ENCODE measurements at regions not wholly inside any gene's neighbourhood (a gene's known extent, or its start where the extent isn't known, plus 50 kb on each side); places are given as distances from the start of the nearest gene placed in this dataset.
"Not testable (repeated sequence)": the region's sequence is repeated elsewhere in the genome, so short reads cannot be mapped to it uniquely, and the experiment has no call there.

GRCh38 chr2:9708683-9709538, 78.1 kb upstream of the YWHAQ start:
- DNase-seq: no peak

DNA sequence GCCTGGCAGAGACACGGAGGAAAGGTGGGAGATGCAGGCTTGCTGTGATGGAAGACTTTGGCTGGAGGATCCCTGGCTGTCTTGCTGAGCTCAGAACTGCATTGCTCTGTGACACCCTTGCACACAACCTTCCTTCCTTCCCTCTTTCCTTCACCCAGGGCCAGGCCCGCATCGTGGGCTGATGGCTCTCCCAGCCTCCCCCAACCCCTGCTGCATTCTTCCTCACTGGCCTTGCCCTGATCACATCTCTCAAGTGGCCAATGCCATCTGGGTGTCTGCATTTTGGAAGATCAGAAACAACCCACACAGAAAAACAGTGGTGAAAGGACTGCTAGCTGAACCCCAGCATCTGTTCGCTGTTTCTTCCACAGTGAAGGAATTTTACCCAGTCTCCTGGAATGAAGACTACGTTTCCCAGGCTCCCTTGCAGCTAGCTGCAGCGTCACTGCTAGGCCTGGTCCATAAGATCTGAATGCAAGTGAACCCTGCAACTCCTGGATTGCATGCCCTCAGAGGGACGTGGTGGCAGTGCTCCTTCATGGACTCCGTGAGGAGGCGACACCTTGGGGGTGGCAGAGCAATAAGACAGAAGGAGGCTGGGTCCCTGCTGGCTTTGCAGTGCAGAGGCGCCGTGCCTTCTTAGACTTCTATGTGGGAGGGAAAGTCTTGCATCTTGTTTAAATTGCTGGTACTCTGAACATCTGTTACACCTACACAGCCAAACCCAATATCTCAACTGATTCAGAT, 78.9 kb upstream of the YWHAQ start:
- no peak for DNase-seq

- no peak for DNase-seq
Measured at GRCh38 chr2:9710311-9710710, 79.5 kb upstream of the YWHAQ start.

- DNase-seq: no peak
Measured at GRCh38 chr2:9712263-9712662, 81.5 kb upstream of the YWHAQ start.

DNA sequence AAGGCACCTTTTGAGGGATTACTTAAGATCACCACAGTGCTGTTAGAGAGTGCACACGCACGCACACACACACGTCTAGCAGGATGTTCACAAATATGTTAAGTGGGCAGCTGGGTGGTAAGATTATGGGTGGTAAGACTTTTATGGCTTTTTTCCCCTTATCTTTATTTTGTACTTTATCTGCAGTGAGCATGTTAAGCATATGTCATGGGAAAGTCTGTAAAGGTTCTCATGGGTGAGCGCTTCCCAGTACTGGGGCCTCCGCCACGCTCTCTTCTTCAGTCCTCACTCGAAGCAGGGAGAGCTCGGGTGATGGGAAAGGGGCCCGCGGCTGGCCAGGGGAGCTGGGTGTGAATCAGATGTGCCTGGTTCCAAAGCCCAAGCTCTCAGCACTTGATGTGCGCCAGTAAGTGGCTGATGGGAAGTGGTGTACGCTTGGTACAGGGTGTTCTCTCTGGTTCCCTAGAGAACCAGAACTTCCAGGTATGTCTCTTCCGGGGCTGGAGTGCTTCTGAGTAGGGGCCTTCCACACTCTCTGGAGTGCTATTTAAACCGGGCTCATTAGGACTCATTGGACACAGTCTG, 83.9 kb upstream of the YWHAQ start:
- DNase-seq: no peak

- no peak for DNase-seq
Measured at GRCh38 chr2:9715238-9715637, 84.4 kb upstream of the YWHAQ start.

DNA sequence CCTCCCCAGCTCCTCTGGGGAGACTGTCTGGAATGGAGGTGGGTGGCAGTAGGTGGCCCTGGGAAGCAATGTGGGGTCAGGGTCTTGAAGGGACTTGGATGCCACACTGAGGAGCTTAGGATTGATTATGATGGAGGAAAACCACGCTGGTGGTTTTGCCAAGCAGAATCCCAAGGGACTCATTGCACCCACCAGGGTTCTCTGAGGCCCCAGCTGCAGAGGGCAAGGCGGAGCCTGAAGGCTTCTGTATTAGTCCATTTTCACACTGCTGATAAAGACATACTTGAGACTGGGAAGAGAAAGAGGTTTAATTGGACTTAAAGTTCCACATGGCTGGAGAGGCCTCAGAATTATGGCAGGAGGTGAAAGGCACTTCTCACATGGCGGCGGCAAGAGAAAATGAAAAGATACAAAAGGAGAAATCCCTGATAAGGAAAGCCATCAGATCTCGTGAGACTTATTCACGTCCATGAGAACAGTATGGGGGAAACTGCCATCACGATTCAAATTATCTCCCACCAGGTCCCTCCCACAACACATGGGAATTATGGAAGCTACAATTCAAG, 87.2 kb upstream of the YWHAQ start:
- no peak for DNase-seq

GRCh38 chr2:9720352-9721093, 89.7 kb upstream of the YWHAQ start:
- DNase-seq: no peak

GRCh38 chr2:9721344-9721743, 90.5 kb upstream of the YWHAQ start:
- no peak for DNase-seq

DNA sequence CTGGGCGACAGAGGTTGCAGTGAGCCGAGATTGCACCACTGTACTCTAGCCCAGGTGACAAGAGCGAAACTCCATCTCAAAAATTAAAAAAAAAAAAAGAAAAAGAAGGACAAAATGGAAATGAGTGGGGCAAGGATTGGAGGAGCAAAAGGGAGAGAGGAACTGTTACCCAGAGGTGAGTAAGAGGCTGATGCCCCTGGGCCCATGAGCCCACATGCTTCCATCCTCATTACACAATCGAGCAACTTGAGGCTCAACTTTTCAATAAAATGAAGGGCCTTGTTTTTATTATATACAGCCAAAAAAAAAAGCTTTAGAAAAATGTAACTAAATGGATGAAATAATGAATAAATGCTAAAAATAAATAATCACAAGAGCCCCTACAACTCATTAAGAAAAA, 91.7 kb upstream of the YWHAQ start:
- no peak for DNase-seq

- DNase-seq: no peak
Measured at GRCh38 chr2:9724565-9724964, 93.8 kb upstream of the YWHAQ start.

DNA sequence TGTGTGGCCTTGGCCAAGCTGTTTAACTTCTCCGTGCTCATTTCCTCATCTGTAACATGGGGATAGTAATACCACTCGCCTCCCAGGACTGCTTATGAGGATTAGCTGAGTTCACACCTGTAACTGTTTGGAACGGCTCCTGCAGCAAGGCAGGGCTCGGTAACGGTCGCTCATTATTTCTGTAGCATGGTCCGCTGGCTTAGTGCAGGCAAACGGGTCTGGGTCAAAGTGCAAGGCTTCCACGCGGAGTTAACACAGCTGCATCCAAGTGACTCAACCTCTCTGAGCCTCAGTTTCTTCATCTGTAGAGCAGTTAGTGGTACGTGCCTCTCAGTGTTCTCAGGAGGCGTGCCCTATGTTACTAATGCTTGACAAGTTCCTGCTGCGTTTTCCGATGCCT, 94.3 kb upstream of the YWHAQ start:
- no peak for DNase-seq

DNA sequence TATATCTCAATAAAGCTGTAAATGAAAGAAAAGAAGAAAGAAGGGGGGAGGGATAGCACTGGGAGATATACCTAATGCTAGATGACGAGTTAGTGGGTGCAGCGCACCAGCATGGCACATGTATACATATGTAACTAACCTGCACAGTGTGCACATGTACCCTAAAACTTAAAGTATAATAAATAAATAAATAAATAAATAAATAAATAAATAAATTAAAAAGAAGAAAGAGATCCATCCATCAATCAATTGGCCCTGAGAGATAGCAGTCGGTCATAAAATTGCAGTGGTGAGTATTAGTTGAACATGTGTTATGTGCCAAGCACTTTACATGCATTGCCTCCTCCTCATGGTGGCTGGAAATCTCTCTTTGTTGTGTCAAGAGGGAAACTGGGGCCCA, 95.2 kb upstream of the YWHAQ start:
- DNase-seq: not testable (repeated sequence)

GRCh38 chr2:9730523-9730922, 99.7 kb upstream of the YWHAQ start:
- DNase-seq: not testable (repeated sequence)

DNA sequence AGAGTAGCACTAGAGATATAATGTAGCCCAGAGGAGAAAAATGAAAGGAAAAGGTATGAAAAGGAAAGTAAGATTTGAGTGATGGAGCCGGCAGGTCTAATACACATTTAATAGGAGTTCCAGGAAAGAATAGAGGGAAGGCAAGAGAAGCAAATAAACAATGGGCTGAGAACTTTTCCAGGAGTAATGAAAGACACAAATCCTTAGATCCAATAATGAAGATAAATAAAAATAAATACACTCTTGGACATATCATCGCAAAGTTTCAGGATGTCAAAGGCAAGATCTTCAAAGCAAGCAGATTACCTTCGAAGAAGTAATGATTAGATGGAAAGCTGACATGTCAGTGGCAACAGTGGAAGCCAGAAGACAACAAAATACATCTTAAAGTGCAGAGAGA, 102.0 kb upstream of the YWHAQ start:
- DNase-seq: no peak

GRCh38 chr2:9734308-9734707, 103.5 kb upstream of the YWHAQ start:
- DNase-seq: no peak

- DNase-seq: no peak
Measured at GRCh38 chr2:9735335-9735734, 104.5 kb upstream of the YWHAQ start.

DNA sequence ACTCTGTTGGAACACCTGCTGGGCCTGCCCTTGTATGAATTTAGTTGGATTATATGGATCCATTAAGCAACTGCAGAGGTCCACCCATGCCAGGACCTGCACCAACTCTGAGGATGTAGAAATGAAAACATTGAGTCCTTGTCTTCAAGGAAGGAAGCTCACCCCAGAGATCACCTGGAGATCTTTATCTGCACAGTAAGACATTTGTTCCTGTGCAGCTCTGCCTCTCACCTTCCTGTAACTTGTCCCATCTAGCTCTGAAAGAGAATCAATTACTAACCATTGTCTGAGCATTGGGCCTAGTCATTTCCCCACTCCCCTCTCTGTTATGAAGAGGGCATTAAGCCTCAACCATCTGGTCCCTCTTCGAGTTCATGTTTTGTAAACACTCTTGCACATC, 105.2 kb upstream of the YWHAQ start:
- DNase-seq: peak; percentile 41

DNA sequence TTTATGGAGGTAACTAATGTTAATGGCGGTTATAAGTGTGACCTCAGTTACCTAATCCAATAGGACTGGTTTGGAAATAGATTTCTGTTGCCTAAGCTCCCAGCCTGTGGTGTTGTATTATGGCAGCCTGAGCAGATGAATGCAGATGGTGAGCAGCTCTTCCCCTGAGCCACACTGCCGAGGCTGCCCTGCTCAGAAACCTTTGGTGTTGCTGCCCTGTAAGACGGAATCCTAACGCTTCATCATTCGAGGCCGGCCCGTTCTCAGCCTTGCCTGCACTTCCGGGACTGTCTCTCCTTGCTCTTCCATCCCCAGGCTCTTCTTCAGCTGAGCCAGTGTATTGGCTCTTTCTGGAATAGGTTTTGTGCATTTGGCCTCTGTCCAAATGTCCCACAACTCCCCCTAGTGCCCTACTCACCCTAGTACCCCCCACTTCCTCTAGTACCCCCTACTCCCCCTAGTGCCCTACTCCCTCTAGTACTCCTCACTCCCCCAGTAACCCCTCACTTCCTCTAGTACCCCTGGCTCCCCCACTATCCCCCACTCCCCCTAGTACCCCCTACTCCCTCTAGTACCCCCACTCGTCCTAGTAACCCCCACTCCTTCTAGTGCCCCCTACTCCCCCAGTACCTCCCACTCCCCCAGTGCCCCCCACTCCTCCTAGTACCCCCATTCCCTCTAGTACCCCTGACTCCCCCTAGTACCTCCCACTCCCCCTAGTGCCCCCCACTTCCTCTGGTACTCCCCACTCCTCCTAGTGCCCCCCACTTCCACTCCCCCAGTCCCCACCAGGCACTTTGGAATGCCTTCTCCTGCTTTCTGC, 106.0 kb upstream of the TAF1B start:
- no peak for DNase-seq

GRCh38 chr2:9738062-9738461, 105.2 kb upstream of the TAF1B start:
- no peak for DNase-seq

- DNase-seq: no peak
Measured at GRCh38 chr2:9738535-9739496, 104.5 kb upstream of the TAF1B start.
